HG02840 (cell line): ENCODE measurements at regions not wholly inside any gene's neighbourhood (a gene's known extent, or its start where the extent isn't known, plus 50 kb on each side); places are given as distances from the start of the nearest gene placed in this dataset.
"Not testable (repeated sequence)": the region's sequence is repeated elsewhere in the genome, so short reads cannot be mapped to it uniquely, and the experiment has no call there.

Experiments used
- ATAC-seq: cut with Tn5 transposase; IDR thresholded peaks from one replicate; pipeline ENCODE4 v1.9.1; 2021; ENCODE audit warnings: mild to moderate bottlenecking, moderate library complexity, moderate number of reproducible peaks; ENCODE audit not compliant: unreplicated experiment, low FRiP score

DNA sequence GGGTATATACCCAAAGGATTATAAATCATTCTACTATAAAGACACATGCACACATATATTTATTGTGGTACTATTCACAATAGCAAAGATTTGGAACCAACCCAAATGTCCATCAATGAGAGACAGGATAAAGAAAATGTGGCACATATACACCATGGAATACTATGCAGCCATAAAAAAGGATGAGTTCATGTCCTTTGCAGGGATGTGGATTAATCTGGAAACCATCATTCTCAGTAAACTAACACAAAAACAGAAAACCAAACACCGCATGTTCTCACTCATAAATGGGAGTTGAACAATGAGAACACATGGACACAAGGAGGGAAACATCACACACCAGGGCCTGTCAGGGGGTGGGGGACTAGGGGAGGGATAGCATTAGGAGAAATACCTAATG is 281.4 kb upstream of the TBX18 start:
- ATAC-seq, result not testable (repeated sequence)

DNA sequence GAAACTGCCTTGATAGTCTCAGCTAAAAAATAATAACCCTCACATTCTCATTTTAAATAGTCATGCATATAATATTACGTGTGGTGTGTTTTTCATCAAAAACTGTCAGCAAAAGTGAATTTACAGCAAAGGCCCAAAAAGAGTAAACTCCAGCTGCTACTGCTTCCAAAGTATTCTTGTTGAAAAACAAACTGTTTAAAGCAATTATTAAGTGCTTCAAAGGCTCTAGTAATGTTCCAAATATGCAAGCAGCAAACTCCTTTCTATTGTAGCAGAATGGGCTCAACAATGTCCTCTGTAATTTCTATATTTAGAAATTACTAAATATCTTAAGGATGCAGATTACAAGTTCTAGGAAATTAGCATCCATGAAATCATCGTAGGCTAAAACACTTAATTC is 280.0 kb upstream of the TBX18 start:
- no peak for ATAC-seq

DNA sequence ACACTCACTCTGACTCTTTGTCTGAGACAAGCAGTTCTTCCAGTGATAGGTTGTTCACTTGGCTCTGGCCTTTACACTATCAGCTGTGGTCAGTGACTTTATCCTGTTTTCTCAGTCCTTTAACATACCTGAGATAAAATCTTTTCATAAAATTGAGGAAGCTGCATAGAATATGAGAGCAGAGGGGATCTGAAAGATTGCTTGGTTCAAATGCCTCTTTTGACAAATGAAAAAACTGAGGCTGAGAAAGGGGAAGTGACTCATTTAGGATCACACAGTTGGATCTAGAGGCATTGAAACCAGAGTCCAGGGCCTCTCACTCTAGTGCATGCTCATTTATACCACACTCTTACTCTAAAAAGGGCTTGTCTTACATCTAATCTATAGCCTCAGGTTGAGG is 277.0 kb upstream of the TBX18 start:
- no peak for ATAC-seq

GRCh38 chr6:85037221-85037620 is 272.8 kb upstream of the TBX18 start:
- no peak for ATAC-seq

DNA sequence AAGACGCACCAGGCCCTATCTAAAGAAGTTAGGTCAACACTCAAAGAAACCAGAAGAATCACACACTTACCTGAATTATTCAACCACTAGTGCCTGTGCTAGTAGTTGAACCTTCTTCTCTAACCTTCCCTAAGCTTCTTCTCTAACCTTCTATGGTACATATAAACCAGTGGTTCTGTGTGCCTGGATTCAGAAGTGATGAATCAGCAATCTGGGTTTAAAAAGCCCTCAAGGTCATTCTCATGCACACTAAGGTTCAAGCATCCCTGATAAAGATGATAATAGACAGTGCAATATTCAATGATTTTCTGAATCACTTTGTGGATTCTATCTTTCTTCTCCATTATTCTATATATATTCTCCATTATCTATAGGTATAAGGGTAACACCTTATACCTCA is 271.4 kb upstream of the TBX18 start:
- no peak for ATAC-seq

- no peak for ATAC-seq
These were observed 269.1 kb upstream of the TBX18 start for GRCh38 chr6:85033547-85033946.

DNA sequence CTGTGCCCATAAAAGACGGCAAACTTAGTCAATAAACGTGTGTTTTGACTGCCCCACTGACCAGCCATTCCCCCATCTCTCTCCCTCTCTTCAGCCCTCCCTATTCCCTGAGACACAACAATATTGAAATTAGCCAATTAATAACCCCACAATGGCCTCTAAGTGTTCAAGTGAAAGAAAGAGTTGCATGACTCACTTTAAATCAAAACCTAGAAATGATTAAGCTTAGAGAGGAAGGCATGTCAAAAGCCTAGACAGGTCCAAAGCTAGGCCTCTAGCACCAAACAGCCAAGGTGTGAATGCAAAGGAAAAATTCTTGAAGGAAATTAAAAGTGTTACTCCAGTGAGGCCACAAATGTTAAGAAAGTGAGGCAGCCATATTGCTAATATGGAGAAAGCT is 261.6 kb upstream of the TBX18 start:
- ATAC-seq, result no peak

- no peak for ATAC-seq
These were observed 259.3 kb upstream of the TBX18 start for GRCh38 chr6:85023721-85024120.

DNA sequence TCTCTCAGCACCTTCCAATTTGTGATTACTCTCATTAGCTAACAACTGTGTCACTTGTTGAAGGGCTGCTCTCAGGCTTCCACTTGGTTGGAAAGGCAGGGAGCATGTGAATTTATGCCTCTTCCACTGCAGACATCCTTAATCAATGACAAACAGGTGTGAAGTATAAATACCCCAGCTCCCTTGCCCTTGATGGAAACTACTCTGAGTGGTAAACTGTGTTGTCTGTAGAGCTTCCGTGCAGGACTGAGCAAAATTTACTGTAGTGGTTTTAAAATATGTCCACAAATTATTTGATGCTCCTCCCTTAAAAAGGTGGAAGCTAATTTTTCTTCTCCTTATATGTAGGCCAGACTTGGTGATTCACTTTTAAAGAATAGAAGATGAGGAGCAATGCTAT is 253.0 kb upstream of the TBX18 start:
- no peak for ATAC-seq

- ATAC-seq, result no peak
These were observed 252.3 kb upstream of the TBX18 start for GRCh38 chr6:85016726-85017125.

GRCh38 chr6:85015396-85015990 is 251.1 kb upstream of the TBX18 start:
- ATAC-seq, result peak; percentile 58

DNA sequence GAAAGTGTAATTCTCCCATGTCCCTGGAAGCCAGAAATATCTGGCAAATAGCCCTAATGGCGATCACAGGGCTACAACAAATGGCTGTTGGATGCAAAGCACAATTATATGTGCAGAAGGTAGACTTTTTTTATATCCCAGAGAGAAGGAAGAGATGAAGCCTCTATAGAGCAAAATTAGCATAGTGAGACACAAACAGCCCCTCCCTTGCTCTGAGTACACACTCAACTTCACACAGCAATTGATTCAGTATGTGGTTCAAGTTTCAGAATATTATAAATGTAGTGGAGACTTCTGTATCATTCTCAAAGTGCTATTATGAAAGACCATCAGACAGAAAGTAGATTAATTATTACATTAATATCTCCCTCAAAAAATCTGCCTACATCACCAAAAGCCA is 246.5 kb upstream of the TBX18 start:
- no peak for ATAC-seq

- ATAC-seq, result no peak
These were observed 244.1 kb upstream of the TBX18 start for GRCh38 chr6:85008296-85009009.

- ATAC-seq, result no peak
These were observed 242.0 kb upstream of the TBX18 start for GRCh38 chr6:85006362-85006761.

- no peak for ATAC-seq
These were observed 241.1 kb upstream of the TBX18 start for GRCh38 chr6:85005494-85005893.

GRCh38 chr6:85004361-85004995 is 240.1 kb upstream of the TBX18 start:
- ATAC-seq, result no peak

- no peak for ATAC-seq
These were observed 238.4 kb upstream of the TBX18 start for GRCh38 chr6:85002847-85003246.

- no peak for ATAC-seq
These were observed 235.6 kb upstream of the TBX18 start for GRCh38 chr6:85000001-85000400.

GRCh38 chr6:84998223-84998622 is 233.8 kb upstream of the TBX18 start:
- ATAC-seq, result no peak

- not testable (repeated sequence) for ATAC-seq
These were observed 224.4 kb upstream of the TBX18 start for GRCh38 chr6:84988766-84989165.

GRCh38 chr6:84985490-84985889 is 221.1 kb upstream of the TBX18 start:
- not testable (repeated sequence) for ATAC-seq

DNA sequence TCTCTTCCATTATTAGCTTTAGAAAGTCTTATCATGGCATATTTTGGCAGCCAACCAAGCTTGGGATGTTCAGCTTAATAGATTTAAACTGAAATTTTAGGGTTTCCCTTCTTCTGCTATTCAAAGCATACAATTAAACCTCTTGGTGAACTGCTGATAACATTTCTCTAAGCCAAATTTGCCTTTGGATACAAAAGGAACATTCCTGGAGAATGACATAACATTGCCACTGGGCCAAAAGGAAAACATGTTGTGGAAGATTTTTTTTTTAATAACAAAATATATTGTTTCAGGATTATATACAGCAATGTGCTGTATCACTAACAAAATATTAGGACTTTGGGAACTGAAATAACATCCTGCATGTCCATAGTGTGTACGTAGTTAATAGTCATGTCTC is 215.1 kb upstream of the TBX18 start:
- no peak for ATAC-seq
